GM23338 (cell line): ENCODE measurements at regions not wholly inside any gene's neighbourhood (a gene's known extent, or its start where the extent isn't known, plus 50 kb on each side); places are given as distances from the start of the nearest gene placed in this dataset.

Experiments used
- ATAC-seq: fragments of 200-7000 bp; cut with Tn5 transposase; 3 replicates; pipeline ENCODE4 v1.9.1; 2020
- DNase-seq: peaks from one replicate; pipeline ENCODE4 v3.0.0-alpha.2; 2015; ENCODE audit warnings: low spot score
- H2AFZ ChIP-seq: fragments of 200-600 bp; sonication (generic); 2 replicates; pipeline ENCODE4 v1.8.0; 2016; ENCODE audit warnings: antibody characterized with exemption, mild to moderate bottlenecking, moderate library complexity
- H3F3A ChIP-seq: fragments of 200-600 bp; sonication (generic); replicated peaks from 2 replicates; pipeline ENCODE4 v1.8.0; 2017; ENCODE audit warnings: antibody characterized with exemption, mixed run types, low read depth
- H3K27ac ChIP-seq: fragments of 200-600 bp; sonication (generic); 2 replicates; pipeline ENCODE4 v1.6.1; 2016; ENCODE audit warnings: low read depth
- H3K27me3 ChIP-seq: fragments of 200-600 bp; sonication (generic); 2 replicates; pipeline ENCODE4 v1.8.0; 2016; ENCODE audit warnings: mild to moderate bottlenecking, mixed run types, moderate library complexity; ENCODE audit not compliant: insufficient read depth
- H3K36me3 ChIP-seq: fragments of 200-600 bp; sonication (generic); 2 replicates; pipeline ENCODE4 v1.8.0; 2016; ENCODE audit warnings: mild to moderate bottlenecking; ENCODE audit not compliant: insufficient read depth
- H3K4me1 ChIP-seq: fragments of 200-600 bp; sonication (generic); 2 replicates; pipeline ENCODE4 v1.8.0; 2016; ENCODE audit warnings: mild to moderate bottlenecking, moderate library complexity; ENCODE audit not compliant: insufficient read depth
- H3K4me2 ChIP-seq: fragments of 200-600 bp; sonication (generic); 2 replicates; pipeline ENCODE4 v1.7.1; 2017; ENCODE audit warnings: mixed run types
- H3K4me3 ChIP-seq: fragments of 200-600 bp; sonication (generic); 2 replicates; pipeline ENCODE4 v1.6.1; 2016; ENCODE audit warnings: mixed run types
- H3K79me2 ChIP-seq: fragments of 200-600 bp; sonication (generic); replicated peaks from 2 replicates; pipeline ENCODE4 v1.8.0; 2017; ENCODE audit warnings: mild to moderate bottlenecking; ENCODE audit not compliant: insufficient read depth
- H3K9me2 ChIP-seq: fragments of 200-600 bp; sonication (generic); 2 replicates; pipeline ENCODE4 v1.8.0; 2017; ENCODE audit not compliant: insufficient read depth
- H4K20me1 ChIP-seq: fragments of 200-600 bp; sonication (generic); replicated peaks from 2 replicates; pipeline ENCODE4 v1.8.0; 2017; ENCODE audit warnings: mild to moderate bottlenecking; ENCODE audit not compliant: insufficient read depth
- H3K27ac Mint-ChIP-seq: 2 replicates; pipeline ENCODE4 v1.8.0; 2020; ENCODE audit warnings: inconsistent platforms, mild to moderate bottlenecking, moderate library complexity, mixed read lengths
- H3K27me3 Mint-ChIP-seq: 3 replicates; pipeline ENCODE4 v1.8.0; 2022; ENCODE audit warnings: low read depth, mild to moderate bottlenecking, moderate library complexity, mixed read lengths, inconsistent platforms; ENCODE audit not compliant: insufficient read depth, poor library complexity
- H3K36me3 Mint-ChIP-seq: 3 replicates; pipeline ENCODE4 v1.8.0; 2021; ENCODE audit warnings: low read depth, mild to moderate bottlenecking, inconsistent platforms, moderate library complexity, mixed read lengths
- H3K4me1 Mint-ChIP-seq: 3 replicates; pipeline ENCODE4 v1.8.0; 2020; ENCODE audit warnings: mild to moderate bottlenecking, inconsistent platforms, mixed read lengths
- H3K4me3 Mint-ChIP-seq: 3 replicates; pipeline ENCODE4 v1.8.0; 2021; ENCODE audit warnings: moderate library complexity, mild to moderate bottlenecking, inconsistent platforms, mixed read lengths
- H3K9me3 Mint-ChIP-seq: 3 replicates; pipeline ENCODE4 v1.8.0; 2020; ENCODE audit warnings: moderate library complexity, mild to moderate bottlenecking, inconsistent platforms, mixed read lengths
- CREB1 ChIP-seq: fragments of 250-450 bp; sonication (Bioruptor Pico); IDR thresholded peaks from 2 replicates; pipeline ENCODE4 v1.5.0; 2020; ENCODE audit warnings: low read depth, mild to moderate bottlenecking, moderate library complexity
- EZH2 ChIP-seq: fragments of 200-600 bp; sonication (generic); IDR thresholded peaks from one replicate; pipeline ENCODE4 v1.8.0; 2017; ENCODE audit warnings: antibody characterized with exemption, mild to moderate bottlenecking, low read depth; ENCODE audit not compliant: unreplicated experiment
- EZH2phosphoT487 ChIP-seq: fragments of 200-600 bp; sonication (generic); IDR thresholded peaks from one replicate; pipeline ENCODE4 v1.8.1; 2018; ENCODE audit warnings: antibody characterized with exemption; ENCODE audit not compliant: unreplicated experiment
- POLR2AphosphoS5 ChIP-seq: IDR thresholded peaks from 2 replicates; pipeline ENCODE4 v1.6.1; 2016; ENCODE audit warnings: antibody characterized with exemption, low read depth
- STAT1 ChIP-seq: IDR thresholded peaks from one replicate; pipeline ENCODE4 v1.6.1; 2016; ENCODE audit warnings: antibody characterized with exemption; ENCODE audit not compliant: unreplicated experiment
- ZNF114 ChIP-seq: fragments of 250-450 bp; sonication (Bioruptor Pico); IDR thresholded peaks from 2 replicates; pipeline ENCODE4 v1.5.0; 2020; ENCODE audit warnings: mild to moderate bottlenecking, moderate library complexity
- TF ChIP-seq, protein P1 (sequence below), 2 experiments: fragments of 200-600 bp in 1 of 2; sonication (generic) in 1 of 2; conservative IDR thresholded peaks; 2 replicates each; pipeline versions ENCODE4 v1.5.1 to v1.6.1; 2016 to 2017; ENCODE audit warnings: antibody characterized with exemption in 2 of 2, low read depth in 2 of 2, mild to moderate bottlenecking in 2 of 2, moderate library complexity in 1 of 2
- TF ChIP-seq, protein P2 (sequence below): IDR thresholded peaks from 2 replicates; pipeline ENCODE4 v1.6.1; 2016; ENCODE audit warnings: antibody characterized with exemption
- TF ChIP-seq, protein P3 (sequence below): fragments of 250-450 bp; sonication (Bioruptor Pico); IDR thresholded peaks from 2 replicates; pipeline ENCODE4 v1.5.0; 2020; ENCODE audit warnings: mild to moderate bottlenecking, moderate library complexity

DNA sequence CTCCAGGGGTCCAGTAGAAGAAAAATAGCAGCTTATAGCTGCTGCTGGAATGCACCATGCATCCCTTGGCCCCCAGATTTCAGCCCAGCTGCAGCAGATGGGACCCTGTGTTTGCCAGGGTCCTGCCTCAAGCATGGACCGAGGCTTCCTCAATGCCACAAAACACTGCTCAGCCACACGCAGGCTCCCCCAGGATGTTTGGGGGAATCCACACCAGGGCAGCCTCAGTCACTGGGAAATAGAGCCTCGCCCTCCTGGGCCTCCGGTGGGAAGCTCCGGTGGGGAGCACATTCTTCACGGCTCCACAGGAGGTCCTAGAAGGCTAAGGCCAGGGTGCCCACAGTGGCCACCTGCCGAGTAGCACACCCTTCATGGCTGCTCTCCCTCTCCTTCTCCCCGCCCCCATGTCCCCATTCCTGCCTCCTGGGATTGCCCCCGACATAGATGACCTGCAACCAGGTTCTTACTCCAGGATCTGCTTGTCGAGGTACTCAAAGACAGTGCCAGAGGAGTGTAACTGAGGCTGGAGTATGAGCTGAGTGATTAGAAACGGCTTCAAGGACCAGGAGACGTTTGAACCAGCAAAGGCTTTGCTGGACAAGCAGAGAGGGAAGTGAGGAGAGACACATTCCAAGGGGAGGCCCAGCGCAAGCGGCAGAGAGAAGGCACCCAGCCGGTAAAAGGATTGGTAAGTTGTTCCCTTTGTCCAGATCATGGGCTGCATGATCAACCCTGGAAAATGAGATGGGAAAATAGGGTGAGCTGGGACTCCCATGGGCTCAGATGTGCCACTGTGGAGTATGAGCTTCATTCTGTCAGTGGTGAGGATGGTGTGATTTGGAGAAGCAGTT is 110.7 kb upstream of the UQCRFS1 start:
- Histone ChIP-seq H3K36me3 (no peaks in the 10 kb centered on the region), H3K27ac (no peak overlapping the region), H3K9me2 (no peaks in the 10 kb centered on the region), H2AFZ (no peak overlapping the region), H3K4me2 (no peak overlapping the region), H4K20me1 (no peaks in the 10 kb centered on the region), H3K4me3 (no peak overlapping the region), H3F3A (no peaks in the 10 kb centered on the region), H3K79me2 (no peaks in the 10 kb centered on the region), H3K4me1 (no peaks in the 10 kb centered on the region), H3K27me3 (no peaks in the 10 kb centered on the region)
- DNase-seq (no peak), ATAC-seq (no peak)
- Mint-ChIP-seq H3K27me3 (peaks cover 7% of the 10 kb centered on the region), H3K36me3 (peaks cover 6% of the 10 kb centered on the region; the same call in 1 of the 3 replicates), H3K9me3 (peaks cover 8% of the 10 kb centered on the region), H3K4me1 (peaks cover 10% of the 10 kb centered on the region; the same call in 2 of the 3 replicates), H3K4me3 (no peak overlapping the region), H3K27ac (no peak overlapping the region)
- TF ChIP-seq POLR2AphosphoS5, result no peak

DNA sequence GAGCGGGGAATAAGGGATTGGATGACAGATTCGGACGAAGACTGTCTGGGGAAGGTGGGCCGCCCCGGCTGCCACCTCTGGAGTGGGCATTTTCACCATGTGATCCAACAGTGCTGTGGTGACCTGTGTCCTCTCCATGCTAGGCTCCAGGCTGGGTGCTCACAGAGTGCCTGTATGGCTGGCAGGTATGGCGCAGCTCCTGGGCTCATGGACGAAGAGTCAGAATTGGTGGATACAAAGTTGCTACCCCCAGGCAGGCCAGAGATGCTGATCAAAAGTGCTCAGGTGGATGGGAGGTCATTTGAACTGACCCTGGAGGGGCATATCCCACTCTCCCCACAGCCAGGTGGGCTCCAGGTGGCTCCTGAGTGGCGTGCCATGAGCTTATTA is 111.3 kb upstream of the UQCRFS1 start:
- Histone ChIP-seq H3F3A (no peaks in the 10 kb centered on the region), H3K27ac (no peak overlapping the region), H2AFZ (no peak overlapping the region), H3K4me2 (no peak overlapping the region), H3K79me2 (no peaks in the 10 kb centered on the region), H4K20me1 (no peaks in the 10 kb centered on the region), H3K4me3 (no peak overlapping the region), H3K4me1 (no peaks in the 10 kb centered on the region), H3K36me3 (no peaks in the 10 kb centered on the region), H3K9me2 (0 out of 2 replicates have a peak, but pooled peaks cover under 1% of the 10 kb centered on the region), H3K27me3 (no peaks in the 10 kb centered on the region)
- H3K27me3 Mint-ChIP-seq, result peaks cover 6% of the 10 kb centered on the region
- H3K9me3 Mint-ChIP-seq, result peaks cover 8% of the 10 kb centered on the region
- no peak overlapping the region for H3K27ac Mint-ChIP-seq
- H3K36me3 Mint-ChIP-seq, result peaks cover 6% of the 10 kb centered on the region; the same call in 1 of the 3 replicates
- TF ChIP-seq STAT1 (no peak), CREB1 (CRISPR knock-in tag) (no peak), EZH2 (no peak), EZH2phosphoT487 (no peak), ZNF114 (CRISPR knock-in tag) (no peak)
- TF ChIP-seq, protein P1, sequence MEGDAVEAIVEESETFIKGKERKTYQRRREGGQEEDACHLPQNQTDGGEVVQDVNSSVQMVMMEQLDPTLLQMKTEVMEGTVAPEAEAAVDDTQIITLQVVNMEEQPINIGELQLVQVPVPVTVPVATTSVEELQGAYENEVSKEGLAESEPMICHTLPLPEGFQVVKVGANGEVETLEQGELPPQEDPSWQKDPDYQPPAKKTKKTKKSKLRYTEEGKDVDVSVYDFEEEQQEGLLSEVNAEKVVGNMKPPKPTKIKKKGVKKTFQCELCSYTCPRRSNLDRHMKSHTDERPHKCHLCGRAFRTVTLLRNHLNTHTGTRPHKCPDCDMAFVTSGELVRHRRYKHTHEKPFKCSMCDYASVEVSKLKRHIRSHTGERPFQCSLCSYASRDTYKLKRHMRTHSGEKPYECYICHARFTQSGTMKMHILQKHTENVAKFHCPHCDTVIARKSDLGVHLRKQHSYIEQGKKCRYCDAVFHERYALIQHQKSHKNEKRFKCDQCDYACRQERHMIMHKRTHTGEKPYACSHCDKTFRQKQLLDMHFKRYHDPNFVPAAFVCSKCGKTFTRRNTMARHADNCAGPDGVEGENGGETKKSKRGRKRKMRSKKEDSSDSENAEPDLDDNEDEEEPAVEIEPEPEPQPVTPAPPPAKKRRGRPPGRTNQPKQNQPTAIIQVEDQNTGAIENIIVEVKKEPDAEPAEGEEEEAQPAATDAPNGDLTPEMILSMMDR (conservative IDR thresholded peaks at IDR 0.05; ENCODE audit: low read depth in 2 of 2), result no peak
- TF ChIP-seq, protein P2, sequence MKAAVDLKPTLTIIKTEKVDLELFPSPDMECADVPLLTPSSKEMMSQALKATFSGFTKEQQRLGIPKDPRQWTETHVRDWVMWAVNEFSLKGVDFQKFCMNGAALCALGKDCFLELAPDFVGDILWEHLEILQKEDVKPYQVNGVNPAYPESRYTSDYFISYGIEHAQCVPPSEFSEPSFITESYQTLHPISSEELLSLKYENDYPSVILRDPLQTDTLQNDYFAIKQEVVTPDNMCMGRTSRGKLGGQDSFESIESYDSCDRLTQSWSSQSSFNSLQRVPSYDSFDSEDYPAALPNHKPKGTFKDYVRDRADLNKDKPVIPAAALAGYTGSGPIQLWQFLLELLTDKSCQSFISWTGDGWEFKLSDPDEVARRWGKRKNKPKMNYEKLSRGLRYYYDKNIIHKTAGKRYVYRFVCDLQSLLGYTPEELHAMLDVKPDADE, result no peak
- TF ChIP-seq, protein P3, sequence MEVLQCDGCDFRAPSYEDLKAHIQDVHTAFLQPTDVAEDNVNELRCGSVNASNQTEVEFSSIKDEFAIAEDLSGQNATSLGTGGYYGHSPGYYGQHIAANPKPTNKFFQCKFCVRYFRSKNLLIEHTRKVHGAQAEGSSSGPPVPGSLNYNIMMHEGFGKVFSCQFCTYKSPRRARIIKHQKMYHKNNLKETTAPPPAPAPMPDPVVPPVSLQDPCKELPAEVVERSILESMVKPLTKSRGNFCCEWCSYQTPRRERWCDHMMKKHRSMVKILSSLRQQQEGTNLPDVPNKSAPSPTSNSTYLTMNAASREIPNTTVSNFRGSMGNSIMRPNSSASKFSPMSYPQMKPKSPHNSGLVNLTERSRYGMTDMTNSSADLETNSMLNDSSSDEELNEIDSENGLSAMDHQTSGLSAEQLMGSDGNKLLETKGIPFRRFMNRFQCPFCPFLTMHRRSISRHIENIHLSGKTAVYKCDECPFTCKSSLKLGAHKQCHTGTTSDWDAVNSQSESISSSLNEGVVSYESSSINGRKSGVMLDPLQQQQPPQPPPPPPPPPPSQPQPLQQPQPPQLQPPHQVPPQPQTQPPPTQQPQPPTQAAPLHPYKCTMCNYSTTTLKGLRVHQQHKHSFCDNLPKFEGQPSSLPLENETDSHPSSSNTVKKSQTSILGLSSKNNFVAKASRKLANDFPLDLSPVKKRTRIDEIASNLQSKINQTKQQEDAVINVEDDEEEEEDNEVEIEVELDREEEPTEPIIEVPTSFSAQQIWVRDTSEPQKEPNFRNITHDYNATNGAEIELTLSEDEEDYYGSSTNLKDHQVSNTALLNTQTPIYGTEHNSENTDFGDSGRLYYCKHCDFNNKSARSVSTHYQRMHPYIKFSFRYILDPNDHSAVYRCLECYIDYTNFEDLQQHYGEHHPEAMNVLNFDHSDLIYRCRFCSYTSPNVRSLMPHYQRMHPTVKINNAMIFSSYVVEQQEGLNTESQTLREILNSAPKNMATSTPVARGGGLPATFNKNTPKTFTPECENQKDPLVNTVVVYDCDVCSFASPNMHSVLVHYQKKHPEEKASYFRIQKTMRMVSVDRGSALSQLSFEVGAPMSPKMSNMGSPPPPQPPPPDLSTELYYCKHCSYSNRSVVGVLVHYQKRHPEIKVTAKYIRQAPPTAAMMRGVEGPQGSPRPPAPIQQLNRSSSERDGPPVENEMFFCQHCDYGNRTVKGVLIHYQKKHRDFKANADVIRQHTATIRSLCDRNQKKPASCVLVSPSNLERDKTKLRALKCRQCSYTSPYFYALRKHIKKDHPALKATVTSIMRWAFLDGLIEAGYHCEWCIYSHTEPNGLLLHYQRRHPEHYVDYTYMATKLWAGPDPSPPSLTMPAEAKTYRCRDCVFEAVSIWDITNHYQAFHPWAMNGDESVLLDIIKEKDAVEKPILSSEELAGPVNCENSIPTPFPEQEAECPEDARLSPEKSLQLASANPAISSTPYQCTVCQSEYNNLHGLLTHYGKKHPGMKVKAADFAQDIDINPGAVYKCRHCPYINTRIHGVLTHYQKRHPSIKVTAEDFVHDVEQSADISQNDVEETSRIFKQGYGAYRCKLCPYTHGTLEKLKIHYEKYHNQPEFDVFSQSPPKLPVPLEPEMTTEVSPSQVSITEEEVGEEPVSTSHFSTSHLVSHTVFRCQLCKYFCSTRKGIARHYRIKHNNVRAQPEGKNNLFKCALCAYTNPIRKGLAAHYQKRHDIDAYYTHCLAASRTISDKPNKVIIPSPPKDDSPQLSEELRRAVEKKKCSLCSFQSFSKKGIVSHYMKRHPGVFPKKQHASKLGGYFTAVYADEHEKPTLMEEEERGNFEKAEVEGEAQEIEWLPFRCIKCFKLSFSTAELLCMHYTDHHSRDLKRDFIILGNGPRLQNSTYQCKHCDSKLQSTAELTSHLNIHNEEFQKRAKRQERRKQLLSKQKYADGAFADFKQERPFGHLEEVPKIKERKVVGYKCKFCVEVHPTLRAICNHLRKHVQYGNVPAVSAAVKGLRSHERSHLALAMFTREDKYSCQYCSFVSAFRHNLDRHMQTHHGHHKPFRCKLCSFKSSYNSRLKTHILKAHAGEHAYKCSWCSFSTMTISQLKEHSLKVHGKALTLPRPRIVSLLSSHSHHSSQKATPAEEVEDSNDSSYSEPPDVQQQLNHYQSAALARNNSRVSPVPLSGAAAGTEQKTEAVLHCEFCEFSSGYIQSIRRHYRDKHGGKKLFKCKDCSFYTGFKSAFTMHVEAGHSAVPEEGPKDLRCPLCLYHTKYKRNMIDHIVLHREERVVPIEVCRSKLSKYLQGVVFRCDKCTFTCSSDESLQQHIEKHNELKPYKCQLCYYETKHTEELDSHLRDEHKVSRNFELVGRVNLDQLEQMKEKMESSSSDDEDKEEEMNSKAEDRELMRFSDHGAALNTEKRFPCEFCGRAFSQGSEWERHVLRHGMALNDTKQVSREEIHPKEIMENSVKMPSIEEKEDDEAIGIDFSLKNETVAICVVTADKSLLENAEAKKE (CRISPR knock-in tag), result no peak
- H3K4me1 Mint-ChIP-seq, result peaks cover 10% of the 10 kb centered on the region; the same call in 2 of the 3 replicates
- DNase-seq (no peak), ATAC-seq (no peak)
- no peak overlapping the region for H3K4me3 Mint-ChIP-seq
